ENCODE measurements at regions not wholly inside any gene's neighbourhood (a gene's known extent, or its start where the extent isn't known, plus 50 kb on each side); places are given as distances from the start of the nearest gene placed in this dataset.

GRCh38 chr4:1564535-1565375 lies 119.4 kb downstream of the FAM53A start:
- peaks cover 4% of the 10 kb centered on the region; the same call in 1 of the 2 replicates for H3K4me1 ChIP-seq (ENCODE audit: low read length)
- no peak overlapping the region for H3K4me3 ChIP-seq (ENCODE audit: low read length)
- no peaks in the 10 kb centered on the region for H3K27me3 ChIP-seq (ENCODE audit: low read length)
- no peak overlapping the region for H2AFZ ChIP-seq (ENCODE audit: low read length)
- H3K9ac ChIP-seq (ENCODE audit: low read length) = no peak overlapping the region
- no peaks in the 10 kb centered on the region for H3K9me3 ChIP-seq (ENCODE audit: low read length)
- H3K36me3 ChIP-seq (ENCODE audit: insufficient read depth, low read length) = no peaks in the 10 kb centered on the region
- H3K4me2 ChIP-seq (ENCODE audit: low read depth, low read length, poor library complexity, severe bottlenecking) = no peak overlapping the region
- no peak for DNase-seq
- H3K79me2 ChIP-seq (ENCODE audit: low read length) = no peaks in the 10 kb centered on the region
- H3K27ac ChIP-seq (ENCODE audit: low read length) = no peak overlapping the region
- no peaks in the 10 kb centered on the region for H4K20me1 ChIP-seq (ENCODE audit: insufficient read depth, low read depth, low read length)
- H3K9me2 ChIP-seq (replicated peaks; ENCODE audit: insufficient read depth, low read length) = no peaks in the 10 kb centered on the region

- Histone ChIP-seq H2AFZ (ENCODE audit: low read length) (no peak overlapping the region), H3K9ac (ENCODE audit: low read length) (no peak overlapping the region), H3K4me2 (ENCODE audit: low read depth, low read length, poor library complexity, severe bottlenecking) (no peak overlapping the region), H3K79me2 (ENCODE audit: low read length) (no peaks in the 10 kb centered on the region), H3K9me3 (ENCODE audit: low read length) (no peaks in the 10 kb centered on the region), H3K9me2 (replicated peaks; ENCODE audit: insufficient read depth, low read length) (no peaks in the 10 kb centered on the region), H3K4me1 (ENCODE audit: low read length) (peaks cover 4% of the 10 kb centered on the region; the same call in 1 of the 2 replicates), H3K27me3 (ENCODE audit: low read length) (no peaks in the 10 kb centered on the region), H3K4me3 (ENCODE audit: low read length) (no peak overlapping the region), H3K36me3 (ENCODE audit: insufficient read depth, low read length) (no peaks in the 10 kb centered on the region), H3K27ac (ENCODE audit: low read length) (no peak overlapping the region), H4K20me1 (ENCODE audit: insufficient read depth, low read depth, low read length) (no peaks in the 10 kb centered on the region)
- DNase-seq = no peak
Observed at GRCh38 chr4:1563768-1564485, 120.2 kb downstream of the FAM53A start.

GRCh38 chr4:1563241-1563640 lies 120.9 kb downstream of the FAM53A start:
- Histone ChIP-seq H3K27ac (ENCODE audit: low read length) (no peak overlapping the region), H2AFZ (ENCODE audit: low read length) (no peak overlapping the region), H3K79me2 (ENCODE audit: low read length) (no peaks in the 10 kb centered on the region), H3K27me3 (ENCODE audit: low read length) (no peaks in the 10 kb centered on the region), H3K4me1 (ENCODE audit: low read length) (peaks cover 4% of the 10 kb centered on the region; the same call in 1 of the 2 replicates), H3K36me3 (ENCODE audit: insufficient read depth, low read length) (no peaks in the 10 kb centered on the region), H3K9ac (ENCODE audit: low read length) (no peak overlapping the region), H4K20me1 (ENCODE audit: insufficient read depth, low read depth, low read length) (no peaks in the 10 kb centered on the region), H3K9me3 (ENCODE audit: low read length) (no peaks in the 10 kb centered on the region), H3K4me2 (ENCODE audit: low read depth, low read length, poor library complexity, severe bottlenecking) (no peak overlapping the region), H3K9me2 (replicated peaks; ENCODE audit: insufficient read depth, low read length) (no peaks in the 10 kb centered on the region), H3K4me3 (ENCODE audit: low read length) (no peak overlapping the region)
- DNase-seq = no peak

DNA sequence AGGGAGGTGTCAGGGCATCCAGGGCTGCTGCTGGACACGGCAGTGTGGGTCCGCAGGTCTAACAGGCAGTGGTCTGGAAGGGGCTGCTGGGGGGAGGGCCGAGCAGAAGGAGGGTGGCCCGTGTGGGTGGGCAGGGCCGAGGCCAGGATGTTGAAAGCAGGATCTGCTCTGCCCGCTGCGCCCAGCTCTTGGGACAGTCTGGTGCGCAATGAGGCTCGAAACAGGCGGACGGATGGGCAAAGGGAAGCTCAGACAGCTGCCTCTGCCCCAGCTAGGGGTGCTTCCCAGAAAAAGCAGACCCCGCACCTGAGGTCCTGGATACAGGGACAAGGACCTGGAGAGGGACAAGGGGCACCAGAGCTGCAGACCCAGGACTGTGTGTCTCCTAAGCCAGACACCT lies 121.3 kb downstream of the FAM53A start:
- Histone ChIP-seq H3K4me1 (ENCODE audit: low read length) (peaks cover 2% of the 10 kb centered on the region; the same call in 1 of the 2 replicates), H3K27me3 (ENCODE audit: low read length) (no peaks in the 10 kb centered on the region), H2AFZ (ENCODE audit: low read length) (no peak overlapping the region), H3K79me2 (ENCODE audit: low read length) (no peaks in the 10 kb centered on the region), H3K36me3 (ENCODE audit: insufficient read depth, low read length) (no peaks in the 10 kb centered on the region), H3K4me3 (ENCODE audit: low read length) (no peak overlapping the region), H3K9me2 (replicated peaks; ENCODE audit: insufficient read depth, low read length) (no peaks in the 10 kb centered on the region), H3K9me3 (ENCODE audit: low read length) (no peaks in the 10 kb centered on the region), H3K27ac (ENCODE audit: low read length) (no peak overlapping the region), H3K4me2 (ENCODE audit: low read depth, low read length, poor library complexity, severe bottlenecking) (no peak overlapping the region), H3K9ac (ENCODE audit: low read length) (no peak overlapping the region), H4K20me1 (ENCODE audit: insufficient read depth, low read depth, low read length) (no peaks in the 10 kb centered on the region)
- DNase-seq = no peak

DNA sequence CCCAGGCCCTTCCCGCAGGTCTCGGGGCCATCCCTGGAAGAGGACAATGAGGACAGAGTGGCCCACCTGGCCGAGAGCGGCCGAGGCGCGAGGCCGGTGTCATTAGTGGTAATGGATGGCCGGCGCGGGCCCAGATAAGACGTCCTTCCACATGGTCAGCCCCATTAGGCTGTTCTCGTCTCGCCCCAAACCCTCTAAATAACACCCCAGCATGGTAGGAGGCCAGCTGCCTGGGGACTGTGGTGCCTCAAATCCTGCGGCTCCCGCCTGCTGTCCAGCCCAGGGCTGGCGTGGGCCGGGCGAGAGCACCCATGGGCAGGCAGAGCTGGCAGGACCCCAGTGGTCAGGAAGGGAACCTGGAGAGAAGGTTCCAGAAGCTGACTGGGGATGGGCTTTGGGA lies 121.7 kb downstream of the FAM53A start:
- Histone ChIP-seq H3K9me2 (replicated peaks; ENCODE audit: insufficient read depth, low read length) (no peaks in the 10 kb centered on the region), H3K9me3 (ENCODE audit: low read length) (no peaks in the 10 kb centered on the region), H3K27me3 (ENCODE audit: low read length) (no peaks in the 10 kb centered on the region), H4K20me1 (ENCODE audit: insufficient read depth, low read depth, low read length) (no peaks in the 10 kb centered on the region), H3K79me2 (ENCODE audit: low read length) (no peaks in the 10 kb centered on the region), H2AFZ (ENCODE audit: low read length) (no peak overlapping the region), H3K36me3 (ENCODE audit: insufficient read depth, low read length) (no peaks in the 10 kb centered on the region), H3K27ac (ENCODE audit: low read length) (no peak overlapping the region), H3K4me1 (ENCODE audit: low read length) (no peaks in the 10 kb centered on the region), H3K4me3 (ENCODE audit: low read length) (no peak overlapping the region), H3K9ac (ENCODE audit: low read length) (no peak overlapping the region), H3K4me2 (ENCODE audit: low read depth, low read length, poor library complexity, severe bottlenecking) (no peak overlapping the region)
- no peak for DNase-seq

DNA sequence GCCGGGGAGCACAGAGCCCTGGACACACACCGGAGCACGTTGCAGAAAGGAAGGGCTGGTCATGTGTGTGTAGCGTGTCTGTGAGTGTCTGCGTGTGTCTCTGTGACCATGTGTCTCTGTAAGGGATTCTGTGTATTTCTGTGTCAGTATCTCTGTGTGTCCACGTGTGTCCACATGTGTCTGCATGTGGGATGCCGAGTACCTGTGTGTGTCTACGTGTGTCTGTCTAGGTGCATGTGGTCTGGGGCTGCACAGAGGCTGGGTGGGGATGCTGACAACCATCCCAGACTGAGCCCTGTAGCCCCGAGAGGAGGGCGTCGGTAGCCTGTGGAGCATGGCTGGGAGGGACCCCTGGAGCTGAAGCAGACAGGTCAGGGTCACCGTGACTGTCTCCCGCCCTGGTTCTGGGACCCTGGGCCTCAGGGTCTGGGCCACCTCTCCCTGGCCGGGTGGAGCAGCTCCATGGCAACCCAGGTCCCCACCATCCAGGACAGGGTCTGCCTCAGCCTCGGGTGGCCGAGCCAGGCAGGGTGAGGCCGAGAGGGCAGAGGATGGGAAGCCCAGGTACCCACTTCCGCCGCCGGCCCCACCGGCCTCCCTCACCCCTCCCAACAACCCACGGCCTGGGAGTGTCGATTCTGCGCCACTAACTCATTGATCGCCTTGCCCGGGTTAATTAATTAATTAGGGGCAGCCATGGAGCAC lies 122.7 kb downstream of the FAM53A start:
- Histone ChIP-seq H3K27me3 (ENCODE audit: low read length) (no peaks in the 10 kb centered on the region), H3K9me3 (ENCODE audit: low read length) (no peaks in the 10 kb centered on the region), H3K4me3 (ENCODE audit: low read length) (no peak overlapping the region), H3K9ac (ENCODE audit: low read length) (no peak overlapping the region), H3K27ac (ENCODE audit: low read length) (no peak overlapping the region), H3K4me1 (ENCODE audit: low read length) (no peaks in the 10 kb centered on the region), H4K20me1 (ENCODE audit: insufficient read depth, low read depth, low read length) (no peaks in the 10 kb centered on the region), H2AFZ (ENCODE audit: low read length) (no peak overlapping the region), H3K4me2 (ENCODE audit: low read depth, low read length, poor library complexity, severe bottlenecking) (no peak overlapping the region), H3K36me3 (ENCODE audit: insufficient read depth, low read length) (no peaks in the 10 kb centered on the region), H3K79me2 (ENCODE audit: low read length) (no peaks in the 10 kb centered on the region), H3K9me2 (replicated peaks; ENCODE audit: insufficient read depth, low read length) (no peaks in the 10 kb centered on the region)
- no peak for DNase-seq

DNA sequence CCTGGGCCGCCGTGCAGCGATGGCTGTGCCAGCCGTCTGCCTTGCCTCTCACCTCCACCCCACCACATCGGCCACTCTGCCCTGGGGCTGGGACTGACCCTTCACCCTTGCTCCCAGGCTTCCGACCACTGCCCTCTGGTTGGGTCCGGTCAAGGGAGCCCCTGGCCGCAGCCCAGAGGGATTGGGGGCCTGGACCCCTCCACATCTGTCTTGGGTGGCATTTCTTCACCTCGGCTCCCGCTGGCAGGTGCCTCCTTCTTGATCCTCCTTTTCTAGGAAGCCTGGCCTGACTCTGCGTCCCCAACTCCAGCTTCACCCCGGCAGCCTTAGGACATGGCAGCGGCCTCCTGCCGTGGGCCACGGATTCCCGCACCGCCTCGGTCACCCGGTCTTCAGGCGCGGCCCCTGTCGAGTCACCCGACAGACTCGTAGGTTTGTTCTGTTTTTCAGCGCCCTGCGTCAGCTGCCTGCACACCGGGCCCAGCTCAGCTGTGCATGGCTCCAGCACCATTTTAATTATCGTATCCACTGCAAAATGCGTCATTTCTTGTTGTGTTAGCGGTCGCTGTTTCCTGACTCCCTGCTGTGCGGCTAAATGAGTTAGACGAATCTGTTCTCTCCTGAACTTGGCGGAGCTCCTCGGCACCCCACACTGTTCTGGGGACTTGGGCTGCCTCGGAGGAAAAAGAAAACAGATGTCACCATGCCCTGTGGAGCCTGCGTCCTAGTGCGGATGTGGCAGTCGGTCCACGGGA lies 124.0 kb downstream of the FAM53A start:
- no peaks in the 10 kb centered on the region for H3K9me3 ChIP-seq (ENCODE audit: low read length)
- H2AFZ ChIP-seq (ENCODE audit: low read length) = no peak overlapping the region
- H3K27ac ChIP-seq (ENCODE audit: low read length) = no peak overlapping the region
- no peaks in the 10 kb centered on the region for H3K4me1 ChIP-seq (ENCODE audit: low read length)
- DNase-seq = no peak
- H3K9ac ChIP-seq (ENCODE audit: low read length) = no peak overlapping the region
- H3K4me2 ChIP-seq (ENCODE audit: low read depth, low read length, poor library complexity, severe bottlenecking) = no peak overlapping the region
- H3K27me3 ChIP-seq (ENCODE audit: low read length) = no peaks in the 10 kb centered on the region
- no peaks in the 10 kb centered on the region for H4K20me1 ChIP-seq (ENCODE audit: insufficient read depth, low read depth, low read length)
- no peaks in the 10 kb centered on the region for H3K36me3 ChIP-seq (ENCODE audit: insufficient read depth, low read length)
- H3K4me3 ChIP-seq (ENCODE audit: low read length) = no peak overlapping the region
- no peaks in the 10 kb centered on the region for H3K79me2 ChIP-seq (ENCODE audit: low read length)
- no peaks in the 10 kb centered on the region for H3K9me2 ChIP-seq (replicated peaks; ENCODE audit: insufficient read depth, low read length)

Measured in Karpas-422 (cell line).